ENCODE measurements at regions not wholly inside any gene's neighbourhood (a gene's known extent, or its start where the extent isn't known, plus 50 kb on each side); places are given as distances from the start of the nearest gene placed in this dataset.
"Not testable (repeated sequence)": the region's sequence is repeated elsewhere in the genome, so short reads cannot be mapped to it uniquely, and the experiment has no call there.

GRCh38 chr1:70554341-70554740, 143.3 kb downstream of the CTH start:
- no peak for DNase-seq (ENCODE audit: low read depth)

- no peak for DNase-seq (ENCODE audit: low read depth)
These were observed 145.5 kb downstream of the CTH start for GRCh38 chr1:70556541-70556940.

GRCh38 chr1:70567167-70567566, 156.1 kb downstream of the CTH start:
- DNase-seq (ENCODE audit: low read depth), result no peak

- no peak for DNase-seq (ENCODE audit: low read depth)
These were observed 160.1 kb downstream of the CTH start for GRCh38 chr1:70571191-70571590.

- no peak for DNase-seq (ENCODE audit: low read depth)
These were observed 162.3 kb downstream of the CTH start for GRCh38 chr1:70573317-70573843.

GRCh38 chr1:70581661-70582060, 170.6 kb downstream of the CTH start:
- no peak for DNase-seq (ENCODE audit: low read depth)

- no peak for DNase-seq (ENCODE audit: low read depth)
These were observed 172.5 kb downstream of the CTH start for GRCh38 chr1:70583522-70583921.

GRCh38 chr1:70586046-70586445, 175.0 kb downstream of the CTH start:
- no peak for DNase-seq (ENCODE audit: low read depth)

- no peak for DNase-seq (ENCODE audit: low read depth)
These were observed 176.9 kb downstream of the CTH start for GRCh38 chr1:70587872-70588366.

GRCh38 chr1:70593551-70593950, 182.5 kb downstream of the CTH start:
- not testable (repeated sequence) for DNase-seq (ENCODE audit: low read depth)

GRCh38 chr1:70608815-70609214, 197.7 kb downstream of the CTH start:
- no peak for DNase-seq (ENCODE audit: low read depth)

GRCh38 chr1:70610164-70610563, 199.1 kb downstream of the CTH start:
- not testable (repeated sequence) for DNase-seq (ENCODE audit: low read depth)

GRCh38 chr1:70616946-70617345, 205.9 kb downstream of the CTH start:
- DNase-seq (ENCODE audit: low read depth), result no peak

- no peak for DNase-seq (ENCODE audit: low read depth)
These were observed 206.7 kb downstream of the CTH start for GRCh38 chr1:70617728-70618127.

GRCh38 chr1:70627910-70628309, 216.8 kb downstream of the CTH start:
- DNase-seq (ENCODE audit: low read depth), result no peak

- DNase-seq (ENCODE audit: low read depth), result no peak
These were observed 217.9 kb downstream of the CTH start for GRCh38 chr1:70628973-70629372.

GRCh38 chr1:70633004-70633403, 221.9 kb downstream of the CTH start:
- DNase-seq (ENCODE audit: low read depth), result no peak

GRCh38 chr1:70635868-70636267, 224.8 kb downstream of the CTH start:
- no peak for DNase-seq (ENCODE audit: low read depth)

GRCh38 chr1:70641868-70642267, 230.8 kb downstream of the CTH start:
- DNase-seq (ENCODE audit: low read depth), result no peak

GRCh38 chr1:70656361-70656760, 245.3 kb downstream of the CTH start:
- DNase-seq (ENCODE audit: low read depth), result no peak

GRCh38 chr1:70659891-70660290, 248.8 kb downstream of the CTH start:
- DNase-seq (ENCODE audit: low read depth), result no peak

GRCh38 chr1:70666381-70667140, 255.5 kb downstream of the CTH start:
- DNase-seq (ENCODE audit: low read depth), result no peak

GRCh38 chr1:70667494-70668170, 256.6 kb downstream of the CTH start:
- DNase-seq (ENCODE audit: low read depth), result no peak

All from T follicular helper cell (primary cell).